ENCODE measurements at regions not wholly inside any gene's neighbourhood (a gene's known extent, or its start where the extent isn't known, plus 50 kb on each side); places are given as distances from the start of the nearest gene placed in this dataset.

DNA sequence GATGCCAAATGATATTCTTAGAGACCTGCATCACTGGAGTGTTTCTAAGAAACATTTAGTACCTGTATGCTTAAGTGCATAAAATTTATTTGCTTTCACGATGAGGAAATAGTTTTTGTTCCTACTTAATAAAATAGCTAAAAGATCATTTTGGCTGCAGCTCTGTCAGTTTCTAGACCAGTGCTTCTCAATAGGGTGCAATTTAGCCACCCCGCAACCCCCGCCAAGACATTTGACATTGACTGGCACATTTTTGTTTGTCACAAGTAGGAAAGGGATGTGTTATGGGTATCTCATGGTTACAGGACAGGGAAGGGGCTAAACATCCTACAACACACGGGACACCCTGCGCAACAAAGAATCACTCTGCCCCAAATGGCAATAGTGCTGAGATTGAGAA lies 335.7 kb upstream of the HSF2 start:
- Mint-ChIP-seq H3K36me3 (ENCODE audit: low read depth) (no peaks in the 10 kb centered on the region), H3K27ac (no peak overlapping the region), H3K27me3 (no peaks in the 10 kb centered on the region), H3K9me3 (no peaks in the 10 kb centered on the region), H3K4me1 (ENCODE audit: low read depth) (no peaks in the 10 kb centered on the region), H3K4me3 (no peak overlapping the region)
- DNase-seq = no peak

DNA sequence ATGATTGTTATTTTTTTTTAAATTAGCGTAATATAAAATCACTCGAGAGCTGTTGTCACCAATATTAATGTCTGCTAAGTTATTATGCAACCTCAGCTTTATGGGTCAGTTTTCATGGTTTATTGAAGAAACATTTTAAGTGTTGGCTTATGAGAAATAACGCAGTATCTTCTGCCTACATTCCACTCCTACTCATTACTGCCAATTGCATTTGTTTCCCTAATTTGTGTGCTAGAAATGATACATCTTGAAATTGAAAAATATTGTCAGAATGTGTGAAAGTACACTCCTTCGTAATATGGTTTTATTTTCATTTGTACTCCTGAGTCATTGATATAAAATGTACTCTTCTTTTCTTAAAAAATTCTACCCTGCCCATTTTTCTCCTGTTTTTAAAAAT lies 333.3 kb upstream of the HSF2 start:
- no peaks in the 10 kb centered on the region for H3K4me1 Mint-ChIP-seq (ENCODE audit: low read depth)
- DNase-seq = no peak
- no peaks in the 10 kb centered on the region for H3K9me3 Mint-ChIP-seq
- H3K36me3 Mint-ChIP-seq (ENCODE audit: low read depth) = no peaks in the 10 kb centered on the region
- no peak overlapping the region for H3K4me3 Mint-ChIP-seq
- H3K27ac Mint-ChIP-seq = no peak overlapping the region
- no peaks in the 10 kb centered on the region for H3K27me3 Mint-ChIP-seq

DNA sequence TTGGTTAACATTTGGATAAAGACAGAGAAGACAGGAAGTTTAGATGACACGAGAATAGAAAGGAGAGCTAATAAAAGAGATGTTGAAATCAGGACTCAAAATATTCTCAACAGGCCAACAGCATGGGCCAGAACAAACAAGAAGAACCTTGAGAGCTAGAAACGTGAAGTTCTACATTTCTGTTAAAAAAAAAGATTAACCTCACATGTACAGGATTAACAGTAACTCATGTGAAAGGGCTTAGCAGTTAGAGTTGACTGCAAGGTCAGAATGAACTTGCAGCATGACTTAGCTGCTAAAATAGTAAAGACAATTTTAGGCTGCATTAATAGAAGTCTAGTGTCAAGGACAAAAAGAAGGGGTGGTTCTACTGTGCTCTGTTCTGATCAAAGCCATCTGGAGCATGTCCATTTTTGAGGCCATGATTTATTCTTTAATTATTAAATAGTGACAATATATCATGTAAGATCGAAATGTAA lies 331.1 kb upstream of the HSF2 start:
- no peak for DNase-seq
- Mint-ChIP-seq H3K4me3 (no peak overlapping the region), H3K9me3 (no peaks in the 10 kb centered on the region), H3K27me3 (no peaks in the 10 kb centered on the region), H3K27ac (no peak overlapping the region), H3K36me3 (ENCODE audit: low read depth) (no peaks in the 10 kb centered on the region), H3K4me1 (ENCODE audit: low read depth) (no peaks in the 10 kb centered on the region)

DNA sequence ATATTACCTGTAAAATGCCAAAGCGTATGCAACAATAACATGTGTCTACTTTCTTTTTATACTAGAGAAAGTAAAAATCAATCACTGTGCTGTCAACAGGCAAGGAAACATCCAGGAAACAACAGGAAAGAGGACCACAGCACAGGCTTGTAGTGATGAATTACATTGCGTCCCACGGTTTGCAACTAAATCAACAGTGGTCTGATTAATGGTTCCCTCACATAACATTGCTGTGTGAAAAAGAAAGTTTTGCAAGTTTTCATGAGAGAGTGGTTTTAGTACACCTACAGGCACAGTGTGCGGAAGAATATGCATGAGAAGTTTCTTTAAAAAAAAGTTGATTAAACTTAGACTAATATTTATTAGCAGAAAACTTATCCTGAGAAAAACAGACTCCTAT lies 329.5 kb upstream of the HSF2 start:
- Mint-ChIP-seq H3K4me1 (ENCODE audit: low read depth) (no peaks in the 10 kb centered on the region), H3K36me3 (ENCODE audit: low read depth) (no peaks in the 10 kb centered on the region), H3K9me3 (no peaks in the 10 kb centered on the region), H3K4me3 (no peak overlapping the region), H3K27ac (no peak overlapping the region), H3K27me3 (no peaks in the 10 kb centered on the region)
- no peak for DNase-seq

DNA sequence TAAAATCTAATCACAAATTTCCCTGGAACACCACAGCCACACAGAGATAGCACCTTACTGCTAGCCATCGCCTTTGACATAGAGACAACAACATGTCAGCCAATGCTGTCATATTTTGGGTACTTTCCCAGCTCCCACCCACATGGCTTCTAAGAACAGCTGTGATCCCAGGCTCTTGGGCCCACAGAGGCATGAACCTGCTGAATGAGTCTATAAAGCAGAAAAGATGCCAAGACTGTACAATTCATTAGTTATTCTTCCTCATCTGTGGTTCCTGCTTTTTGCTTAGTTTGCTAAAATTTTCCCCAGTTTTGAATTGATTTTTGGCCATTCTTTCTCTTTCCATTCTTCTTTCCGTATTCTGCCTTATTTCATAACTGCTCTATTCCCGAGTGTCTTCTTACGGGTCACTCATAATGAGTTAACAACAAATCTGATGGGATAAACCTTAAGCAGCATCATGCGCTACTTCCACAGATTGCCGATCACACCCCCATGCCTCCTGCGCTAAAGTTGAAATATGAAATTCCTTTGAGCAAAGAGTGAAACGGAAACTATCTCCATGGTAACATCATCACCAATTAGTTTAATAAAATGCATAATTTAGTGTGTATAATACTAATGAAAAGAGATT lies 327.3 kb upstream of the HSF2 start:
- Mint-ChIP-seq H3K4me1 (ENCODE audit: low read depth) (no peaks in the 10 kb centered on the region), H3K36me3 (ENCODE audit: low read depth) (no peaks in the 10 kb centered on the region)

DNA sequence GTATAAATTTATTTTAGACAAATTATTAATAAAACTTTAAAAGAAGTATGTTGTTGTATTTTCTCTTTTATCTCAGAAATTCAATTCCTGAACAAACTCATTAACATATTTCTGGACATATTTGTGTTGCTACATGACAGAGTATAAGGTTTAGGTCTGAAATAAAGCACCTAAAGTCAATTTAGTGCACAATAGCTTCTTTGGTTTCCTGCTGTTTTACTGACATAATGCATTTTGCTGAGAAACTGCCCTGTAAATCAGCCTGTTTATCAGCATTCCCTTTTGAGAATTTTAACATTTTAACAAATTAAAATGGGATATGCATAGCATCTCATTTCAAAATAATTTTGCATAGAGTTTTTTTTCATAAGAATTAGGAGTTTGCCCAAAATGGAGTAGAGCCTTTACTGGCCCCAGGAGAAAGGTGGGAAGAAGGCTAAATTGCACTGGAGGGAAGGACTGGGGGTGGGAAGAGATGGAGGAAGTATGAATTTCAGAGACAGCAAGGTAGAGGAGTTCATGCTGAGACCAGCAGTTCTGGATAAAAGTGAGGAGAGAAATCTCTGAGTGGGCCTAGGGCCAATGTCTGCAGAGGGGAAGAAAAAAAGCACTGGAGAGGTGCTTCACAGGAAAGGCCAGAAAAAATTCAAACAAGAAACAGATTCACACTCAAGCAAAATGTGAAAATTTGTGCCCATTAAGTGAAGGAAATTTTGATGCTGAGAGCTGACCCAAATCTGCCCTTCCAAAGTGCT lies 324.2 kb upstream of the HSF2 start:
- Mint-ChIP-seq H3K9me3 (no peaks in the 10 kb centered on the region), H3K4me3 (no peak overlapping the region), H3K4me1 (ENCODE audit: low read depth) (no peaks in the 10 kb centered on the region)

More for the DNA sequence above, 327.3 kb upstream of the HSF2 start:
- no peak overlapping the region for H3K27ac Mint-ChIP-seq
- H3K9me3 Mint-ChIP-seq = no peaks in the 10 kb centered on the region
- no peak for DNase-seq
- no peaks in the 10 kb centered on the region for H3K27me3 Mint-ChIP-seq
- no peak overlapping the region for H3K4me3 Mint-ChIP-seq

DNA sequence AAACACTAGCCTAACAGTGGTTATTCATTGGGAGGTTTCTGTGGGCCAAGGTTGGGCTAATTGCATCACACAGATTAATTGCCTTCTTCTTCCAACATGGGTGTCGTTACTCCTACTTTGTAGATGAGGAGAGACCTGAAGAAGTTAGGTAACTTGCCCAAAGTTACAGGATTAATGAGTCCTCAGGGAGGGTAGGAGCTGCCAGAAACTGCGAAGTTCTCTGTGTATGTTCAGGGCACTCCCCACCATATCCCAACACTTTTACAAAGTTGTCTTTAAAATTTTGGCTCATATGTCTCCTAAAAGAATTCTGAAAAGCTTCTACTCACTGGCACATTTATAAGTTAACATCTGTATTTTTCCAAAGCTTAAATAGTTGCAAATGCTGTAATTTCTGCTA lies 323.5 kb upstream of the HSF2 start:
- no peak for DNase-seq
- Mint-ChIP-seq H3K4me3 (no peak overlapping the region), H3K9me3 (no peaks in the 10 kb centered on the region), H3K27me3 (no peaks in the 10 kb centered on the region), H3K36me3 (ENCODE audit: low read depth) (no peaks in the 10 kb centered on the region), H3K4me1 (ENCODE audit: low read depth) (no peaks in the 10 kb centered on the region), H3K27ac (no peak overlapping the region)

More for the DNA sequence above, 324.2 kb upstream of the HSF2 start:
- DNase-seq = no peak
- no peaks in the 10 kb centered on the region for H3K27me3 Mint-ChIP-seq
- H3K27ac Mint-ChIP-seq = no peak overlapping the region
- no peaks in the 10 kb centered on the region for H3K36me3 Mint-ChIP-seq (ENCODE audit: low read depth)

DNA sequence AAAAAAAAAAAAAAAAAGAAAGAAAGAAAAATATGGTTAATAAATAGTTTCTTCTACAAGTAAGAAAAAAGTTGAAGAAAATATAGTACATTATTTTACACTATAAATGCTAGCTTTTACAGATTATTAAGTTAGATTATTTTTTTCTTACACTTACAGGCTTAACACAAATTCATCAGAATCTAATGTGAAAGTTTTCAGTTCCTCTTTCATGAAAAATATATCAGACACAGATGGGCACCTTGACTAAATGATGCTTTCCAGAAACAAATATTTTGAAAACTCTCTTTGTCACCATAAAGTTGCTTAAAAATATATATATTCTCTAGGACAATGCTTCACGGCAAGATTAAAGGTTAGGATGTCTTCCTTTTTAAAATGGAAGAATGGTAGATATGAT lies 321.8 kb upstream of the HSF2 start:
- no peak overlapping the region for H3K4me3 Mint-ChIP-seq
- H3K9me3 Mint-ChIP-seq = no peaks in the 10 kb centered on the region
- H3K4me1 Mint-ChIP-seq (ENCODE audit: low read depth) = no peaks in the 10 kb centered on the region
- no peaks in the 10 kb centered on the region for H3K27me3 Mint-ChIP-seq
- DNase-seq = no peak
- no peak overlapping the region for H3K27ac Mint-ChIP-seq
- H3K36me3 Mint-ChIP-seq (ENCODE audit: low read depth) = no peaks in the 10 kb centered on the region

DNA sequence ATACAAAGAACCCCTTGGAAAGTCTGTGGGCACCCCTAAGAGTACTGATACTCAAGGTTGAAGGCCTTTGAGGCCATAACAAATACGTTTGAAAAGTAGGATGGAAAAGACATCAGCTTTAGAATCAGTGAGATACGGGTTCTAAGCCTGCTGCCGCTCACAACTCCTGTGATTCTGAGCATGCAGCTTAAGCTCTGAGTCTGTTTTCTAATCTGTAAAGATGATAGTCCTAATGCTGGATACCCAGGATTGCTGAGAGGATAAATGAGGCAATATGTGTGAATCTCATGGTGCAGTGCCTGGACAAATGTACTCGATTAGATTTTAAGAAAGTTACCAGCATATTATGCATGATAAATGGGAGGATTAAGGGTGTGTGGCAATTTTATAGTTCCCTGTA lies 321.0 kb upstream of the HSF2 start:
- Mint-ChIP-seq H3K27ac (no peak overlapping the region), H3K27me3 (no peaks in the 10 kb centered on the region), H3K9me3 (no peaks in the 10 kb centered on the region), H3K4me1 (ENCODE audit: low read depth) (no peaks in the 10 kb centered on the region), H3K4me3 (no peak overlapping the region), H3K36me3 (ENCODE audit: low read depth) (no peaks in the 10 kb centered on the region)
- no peak for DNase-seq

DNA sequence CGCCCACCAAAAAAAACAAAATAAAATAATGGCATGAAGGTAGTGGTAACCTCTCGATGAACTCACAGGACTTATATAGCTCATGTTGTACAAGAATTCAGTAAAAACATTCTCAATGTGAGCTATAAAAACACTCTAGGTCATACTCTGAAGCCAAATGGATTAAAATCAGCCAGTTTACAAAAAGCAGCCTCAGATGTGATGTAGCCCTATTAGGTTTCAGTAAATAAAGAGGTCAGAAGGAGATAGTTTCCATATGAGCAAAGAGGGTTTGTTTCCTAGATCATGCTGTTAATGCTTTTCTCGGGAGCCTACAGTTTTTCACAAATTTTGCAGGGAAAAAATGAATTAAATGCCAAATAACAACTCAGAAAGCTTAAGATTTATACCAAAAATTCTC lies 319.5 kb upstream of the HSF2 start:
- no peaks in the 10 kb centered on the region for H3K4me1 Mint-ChIP-seq (ENCODE audit: low read depth)
- H3K9me3 Mint-ChIP-seq = no peaks in the 10 kb centered on the region
- DNase-seq = no peak
- H3K36me3 Mint-ChIP-seq (ENCODE audit: low read depth) = no peaks in the 10 kb centered on the region
- H3K27me3 Mint-ChIP-seq = no peaks in the 10 kb centered on the region
- H3K4me3 Mint-ChIP-seq = no peak overlapping the region
- no peak overlapping the region for H3K27ac Mint-ChIP-seq

DNA sequence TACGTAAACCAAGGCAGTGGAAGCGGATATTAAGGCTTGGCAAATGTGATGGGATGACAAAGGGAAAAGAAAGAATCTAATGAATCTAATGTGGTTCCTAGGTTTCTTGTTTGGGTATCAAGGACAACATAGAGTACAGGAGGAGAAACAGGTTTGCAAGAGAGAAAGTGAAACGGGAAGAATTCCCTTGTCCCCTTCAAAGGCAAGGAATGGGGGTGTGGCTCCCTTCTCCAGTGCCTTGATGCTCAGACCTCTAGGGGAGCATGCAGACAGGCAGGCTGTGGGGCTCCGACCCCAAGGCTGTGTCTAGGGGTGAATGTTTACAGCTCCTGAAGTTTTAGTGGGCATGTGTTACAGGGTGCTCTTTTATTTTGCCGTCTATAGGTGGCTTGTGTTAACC lies 317.5 kb upstream of the HSF2 start:
- no peaks in the 10 kb centered on the region for H3K36me3 Mint-ChIP-seq (ENCODE audit: low read depth)
- H3K4me3 Mint-ChIP-seq = no peak overlapping the region
- H3K9me3 Mint-ChIP-seq = no peaks in the 10 kb centered on the region
- H3K27ac Mint-ChIP-seq = no peak overlapping the region
- H3K4me1 Mint-ChIP-seq (ENCODE audit: low read depth) = no peaks in the 10 kb centered on the region
- no peaks in the 10 kb centered on the region for H3K27me3 Mint-ChIP-seq
- no peak for DNase-seq

DNA sequence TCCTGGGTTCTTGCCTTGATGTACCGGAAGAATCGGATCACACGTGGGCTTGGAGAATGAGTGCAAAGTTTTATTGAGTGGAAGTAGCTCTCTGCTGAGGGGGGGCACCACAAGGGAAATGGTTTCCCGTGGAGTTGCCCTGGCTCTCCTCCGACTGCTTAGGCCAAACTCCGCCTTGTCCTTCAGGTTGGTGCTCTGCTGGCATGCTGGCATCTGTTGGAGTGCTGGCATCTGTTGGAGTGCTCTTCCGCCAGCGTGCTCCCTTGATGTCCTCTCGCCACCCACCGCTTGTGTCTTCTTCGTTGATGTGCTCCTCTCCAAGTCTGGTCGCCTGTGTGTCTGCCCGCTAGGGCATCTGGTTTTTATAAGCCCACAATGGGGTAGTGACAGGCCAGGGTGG lies 317.1 kb upstream of the HSF2 start:
- Mint-ChIP-seq H3K27ac (no peak overlapping the region), H3K27me3 (no peaks in the 10 kb centered on the region), H3K36me3 (ENCODE audit: low read depth) (no peaks in the 10 kb centered on the region), H3K9me3 (no peaks in the 10 kb centered on the region), H3K4me3 (no peak overlapping the region), H3K4me1 (ENCODE audit: low read depth) (no peaks in the 10 kb centered on the region)
- DNase-seq = no peak

DNA sequence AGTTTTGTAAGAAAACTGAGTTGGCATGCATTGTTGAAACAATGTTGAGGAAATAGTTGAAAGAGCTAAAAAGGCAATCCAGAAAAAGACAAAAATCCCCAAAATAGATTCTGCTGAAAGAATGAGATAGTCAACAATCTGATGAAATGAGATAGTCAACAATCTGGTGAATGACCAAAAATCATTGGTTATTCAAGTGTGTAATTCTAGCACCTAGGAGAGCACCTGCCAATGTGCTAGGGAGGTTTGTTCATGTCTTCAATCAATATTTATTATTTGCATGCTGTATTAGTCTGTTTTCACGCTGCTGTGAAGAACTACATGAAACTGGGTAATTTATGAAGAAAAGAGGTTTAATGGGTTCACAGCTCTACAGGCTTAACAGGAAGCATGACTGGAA lies 307.1 kb upstream of the HSF2 start:
- no peaks in the 10 kb centered on the region for H3K4me1 Mint-ChIP-seq (ENCODE audit: low read depth)
- H3K9me3 Mint-ChIP-seq = no peaks in the 10 kb centered on the region
- DNase-seq = no peak
- H3K36me3 Mint-ChIP-seq (ENCODE audit: low read depth) = no peaks in the 10 kb centered on the region
- no peaks in the 10 kb centered on the region for H3K27me3 Mint-ChIP-seq
- H3K27ac Mint-ChIP-seq = no peak overlapping the region
- no peak overlapping the region for H3K4me3 Mint-ChIP-seq

DNA sequence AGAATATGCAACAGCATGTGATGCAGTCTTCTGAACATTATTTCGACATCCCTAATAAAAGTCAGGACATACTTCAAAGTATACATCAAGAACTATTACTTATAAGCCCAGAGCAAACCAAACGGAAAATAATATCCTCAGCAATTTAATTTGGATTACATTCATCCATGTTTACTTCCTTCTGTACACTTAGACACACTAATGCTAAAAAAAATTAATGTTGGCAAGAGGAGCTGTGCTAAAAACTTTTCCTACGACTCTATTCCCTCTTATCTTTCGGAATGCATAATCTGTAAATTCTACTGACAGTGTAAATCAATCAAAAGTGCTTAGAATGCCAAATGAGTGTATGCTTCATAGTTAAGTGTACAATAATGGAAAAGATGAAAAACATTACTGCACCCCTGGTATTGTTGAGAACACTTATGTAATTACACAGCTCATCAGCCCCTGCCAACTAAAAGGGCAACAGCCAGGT lies 301.2 kb upstream of the HSF2 start:
- Mint-ChIP-seq H3K27ac (no peak overlapping the region), H3K4me3 (no peak overlapping the region), H3K27me3 (peaks cover 5% of the 10 kb centered on the region), H3K36me3 (ENCODE audit: low read depth) (no peaks in the 10 kb centered on the region), H3K4me1 (ENCODE audit: low read depth) (no peaks in the 10 kb centered on the region), H3K9me3 (peaks cover 2% of the 10 kb centered on the region)
- no peak for DNase-seq

DNA sequence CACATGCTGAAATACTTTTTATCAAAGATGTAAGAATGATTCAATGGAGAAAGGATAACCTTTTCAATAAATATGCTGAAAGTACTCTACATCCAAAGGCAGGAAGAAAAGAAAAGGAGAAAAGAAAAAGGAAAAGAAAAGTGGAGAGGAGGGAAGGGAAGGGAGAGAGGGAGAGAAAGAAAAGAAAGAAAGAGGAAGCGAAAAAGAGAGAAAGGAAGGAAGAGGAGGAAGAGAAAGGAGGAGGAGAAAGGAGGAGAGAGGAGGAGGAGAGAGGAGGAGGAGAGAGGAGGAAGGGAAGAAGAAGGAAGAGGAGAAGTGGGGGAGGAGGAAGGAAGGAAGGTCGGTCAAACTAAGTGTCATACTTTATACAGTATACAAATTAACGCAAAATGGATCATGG lies 297.4 kb upstream of the HSF2 start:
- Mint-ChIP-seq H3K9me3 (peaks cover 2% of the 10 kb centered on the region), H3K4me3 (no peak overlapping the region), H3K36me3 (ENCODE audit: low read depth) (no peaks in the 10 kb centered on the region), H3K27ac (no peak overlapping the region), H3K4me1 (ENCODE audit: low read depth) (no peaks in the 10 kb centered on the region), H3K27me3 (peaks cover 5% of the 10 kb centered on the region)
- no peak for DNase-seq
